ENCODE measurements at regions not wholly inside any gene's neighbourhood (a gene's known extent, or its start where the extent isn't known, plus 50 kb on each side); places are given as distances from the start of the nearest gene placed in this dataset.
"Not testable (repeated sequence)": the region's sequence is repeated elsewhere in the genome, so short reads cannot be mapped to it uniquely, and the experiment has no call there.

GRCh38 chr10:109065821-109066220 lies 857.5 kb downstream of the XPNPEP1 start:
- no peak for DNase-seq
- Histone ChIP-seq H3K4me1 (no peaks in the 10 kb centered on the region), H3K4me3 (no peak overlapping the region), H3K9me3 (no peaks in the 10 kb centered on the region), H3K27me3 (no peaks in the 10 kb centered on the region), H3K27ac (no peak overlapping the region), H3K36me3 (ENCODE audit: low read depth, missing control alignments) (no peaks in the 10 kb centered on the region)
- TF ChIP-seq POLR2A (IDR thresholded peaks at IDR 0.05) (no peak), CTCF (IDR thresholded peaks at IDR 0.05) (no peak)
- intact Hi-C loops (cut with DNase I; ENCODE audit: low total_unique reads): no loop called here
- 70 to 83% methylated on average over 2 of the region's 2 CpGs for WGBS, 2 donors

GRCh38 chr10:109062371-109062770 lies 860.9 kb downstream of the XPNPEP1 start:
- Histone ChIP-seq H3K27ac (no peak overlapping the region), H3K9me3 (no peaks in the 10 kb centered on the region), H3K4me3 (no peak overlapping the region), H3K4me1 (no peaks in the 10 kb centered on the region), H3K36me3 (ENCODE audit: low read depth, missing control alignments) (no peaks in the 10 kb centered on the region), H3K27me3 (no peaks in the 10 kb centered on the region)
- intact Hi-C loops (cut with DNase I; ENCODE audit: low total_unique reads): no loop called here
- DNase-seq: no peak
- TF ChIP-seq CTCF (IDR thresholded peaks at IDR 0.05) (no peak), POLR2A (IDR thresholded peaks at IDR 0.05) (no peak)

GRCh38 chr10:109055243-109055642 lies 868.1 kb downstream of the XPNPEP1 start:
- intact Hi-C loops (cut with DNase I; ENCODE audit: low total_unique reads): no loop called here
- H3K27me3 ChIP-seq: no peaks in the 10 kb centered on the region
- no peaks in the 10 kb centered on the region for H3K36me3 ChIP-seq (ENCODE audit: low read depth, missing control alignments)
- 88 to 89% methylated on average over 2 of the region's 2 CpGs for WGBS, 2 donors
- TF ChIP-seq CTCF (IDR thresholded peaks at IDR 0.05) (no peak), POLR2A (IDR thresholded peaks at IDR 0.05) (no peak)
- no peak overlapping the region for H3K27ac ChIP-seq
- peaks cover 5% of the 10 kb centered on the region for H3K4me1 ChIP-seq
- no peak overlapping the region for H3K4me3 ChIP-seq
- H3K9me3 ChIP-seq: no peaks in the 10 kb centered on the region
- no peak for DNase-seq

- peaks cover 5% of the 10 kb centered on the region for H3K4me1 ChIP-seq
- no peak overlapping the region for H3K27ac ChIP-seq
- H3K36me3 ChIP-seq (ENCODE audit: low read depth, missing control alignments): no peaks in the 10 kb centered on the region
- no peaks in the 10 kb centered on the region for H3K9me3 ChIP-seq
- DNase-seq: no peak
- H3K4me3 ChIP-seq: no peak overlapping the region
- intact Hi-C loops (cut with DNase I; ENCODE audit: low total_unique reads): no loop called here
- no peaks in the 10 kb centered on the region for H3K27me3 ChIP-seq
- no peak for TF ChIP-seq POLR2A (IDR thresholded peaks at IDR 0.05)
- TF ChIP-seq CTCF (IDR thresholded peaks at IDR 0.05): no peak
- 60 to 95% methylated on average over 2 to 12 of the region's 12 CpGs for WGBS, 2 donors
Measured at GRCh38 chr10:109047856-109048255, 875.5 kb downstream of the XPNPEP1 start.

- WGBS, 2 donors: 80 to 87% methylated on average over 2 of the region's 2 CpGs
- H3K9me3 ChIP-seq; H3K27me3 ChIP-seq; DNase-seq; intact Hi-C loops (cut with DNase I; ENCODE audit: low total_unique reads); H3K27ac ChIP-seq; H3K4me3 ChIP-seq; H3K36me3 ChIP-seq (ENCODE audit: low read depth, missing control alignments); H3K4me1 ChIP-seq: not testable (repeated sequence)
Measured at GRCh38 chr10:109046427-109046826, 876.9 kb downstream of the XPNPEP1 start.

Data from testis (tissue), 2 donors.